ENCODE measurements at regions not wholly inside any gene's neighbourhood (a gene's known extent, or its start where the extent isn't known, plus 50 kb on each side); places are given as distances from the start of the nearest gene placed in this dataset.

GRCh38 chr6:40251637-40252300 is 317.5 kb upstream of the MOCS1 start:
- FAIRE-seq (no peak), DNase-seq (ENCODE audit: low read depth) (no peak)
- Histone ChIP-seq H3K9me3 (ENCODE audit: insufficient read depth, low read depth, low read length) (no peaks in the 10 kb centered on the region), H3K4me3 (ENCODE audit: insufficient read depth, low read depth, low read length) (no peak overlapping the region), H3K36me3 (ENCODE audit: insufficient read depth, low read length) (no peaks in the 10 kb centered on the region), H3K4me2 (ENCODE audit: low read length) (no peak overlapping the region), H3K27ac (ENCODE audit: low read depth, low read length) (no peak overlapping the region), H2AFZ (ENCODE audit: low read depth, low read length) (no peak overlapping the region), H3K79me2 (ENCODE audit: insufficient read depth, low read length) (no peaks in the 10 kb centered on the region), H3K4me1 (ENCODE audit: insufficient read depth, low read length) (no peaks in the 10 kb centered on the region), H3K27me3 (ENCODE audit: insufficient read depth, low read length) (no peaks in the 10 kb centered on the region), H3K9ac (ENCODE audit: low read length) (no peak overlapping the region), H4K20me1 (ENCODE audit: insufficient read depth, low read length) (no peaks in the 10 kb centered on the region)
- TF ChIP-seq EZH2 (IDR thresholded peaks at IDR 0.05; ENCODE audit: insufficient read depth, low read length): no peak
- TF ChIP-seq, protein P1, sequence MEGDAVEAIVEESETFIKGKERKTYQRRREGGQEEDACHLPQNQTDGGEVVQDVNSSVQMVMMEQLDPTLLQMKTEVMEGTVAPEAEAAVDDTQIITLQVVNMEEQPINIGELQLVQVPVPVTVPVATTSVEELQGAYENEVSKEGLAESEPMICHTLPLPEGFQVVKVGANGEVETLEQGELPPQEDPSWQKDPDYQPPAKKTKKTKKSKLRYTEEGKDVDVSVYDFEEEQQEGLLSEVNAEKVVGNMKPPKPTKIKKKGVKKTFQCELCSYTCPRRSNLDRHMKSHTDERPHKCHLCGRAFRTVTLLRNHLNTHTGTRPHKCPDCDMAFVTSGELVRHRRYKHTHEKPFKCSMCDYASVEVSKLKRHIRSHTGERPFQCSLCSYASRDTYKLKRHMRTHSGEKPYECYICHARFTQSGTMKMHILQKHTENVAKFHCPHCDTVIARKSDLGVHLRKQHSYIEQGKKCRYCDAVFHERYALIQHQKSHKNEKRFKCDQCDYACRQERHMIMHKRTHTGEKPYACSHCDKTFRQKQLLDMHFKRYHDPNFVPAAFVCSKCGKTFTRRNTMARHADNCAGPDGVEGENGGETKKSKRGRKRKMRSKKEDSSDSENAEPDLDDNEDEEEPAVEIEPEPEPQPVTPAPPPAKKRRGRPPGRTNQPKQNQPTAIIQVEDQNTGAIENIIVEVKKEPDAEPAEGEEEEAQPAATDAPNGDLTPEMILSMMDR (IDR thresholded peaks at IDR 0.05; ENCODE audit: insufficient read depth, low read depth, low read length): no peak
- Mint-ChIP-seq H3K4me3 (ENCODE audit: unreplicated experiment) (no peak overlapping the region), H3K9me3 (ENCODE audit: unreplicated experiment) (peaks cover 3% of the 10 kb centered on the region), H3K4me1 (ENCODE audit: low read depth, unreplicated experiment) (no peaks in the 10 kb centered on the region), H3K27ac (ENCODE audit: unreplicated experiment) (no peak overlapping the region), H3K27me3 (ENCODE audit: low read depth, unreplicated experiment) (peaks cover 49% of the 10 kb centered on the region), H3K36me3 (ENCODE audit: low read depth, unreplicated experiment) (no peaks in the 10 kb centered on the region)

GRCh38 chr6:40249935-40250334 is 315.7 kb upstream of the MOCS1 start:
- Histone ChIP-seq H3K36me3 (ENCODE audit: insufficient read depth, low read length) (no peaks in the 10 kb centered on the region), H3K9me3 (ENCODE audit: insufficient read depth, low read depth, low read length) (no peaks in the 10 kb centered on the region), H3K79me2 (ENCODE audit: insufficient read depth, low read length) (no peaks in the 10 kb centered on the region), H3K27ac (ENCODE audit: low read depth, low read length) (no peak overlapping the region), H3K4me3 (ENCODE audit: insufficient read depth, low read depth, low read length) (no peak overlapping the region), H3K4me2 (ENCODE audit: low read length) (no peak overlapping the region), H3K27me3 (ENCODE audit: insufficient read depth, low read length) (no peaks in the 10 kb centered on the region), H2AFZ (ENCODE audit: low read depth, low read length) (no peak overlapping the region), H3K9ac (ENCODE audit: low read length) (no peak overlapping the region), H4K20me1 (ENCODE audit: insufficient read depth, low read length) (no peaks in the 10 kb centered on the region), H3K4me1 (ENCODE audit: insufficient read depth, low read length) (no peaks in the 10 kb centered on the region)
- no peak overlapping the region for H3K4me3 Mint-ChIP-seq (ENCODE audit: unreplicated experiment)
- H3K9me3 Mint-ChIP-seq (ENCODE audit: unreplicated experiment): peaks cover 3% of the 10 kb centered on the region
- H3K4me1 Mint-ChIP-seq (ENCODE audit: low read depth, unreplicated experiment): peaks cover under 1% of the 10 kb centered on the region
- no peak for DNase-seq (ENCODE audit: low read depth)
- TF ChIP-seq EZH2 (IDR thresholded peaks at IDR 0.05; ENCODE audit: insufficient read depth, low read length): no peak
- TF ChIP-seq, protein P1 (IDR thresholded peaks at IDR 0.05; ENCODE audit: insufficient read depth, low read depth, low read length): no peak
- FAIRE-seq: no peak
- peaks cover 48% of the 10 kb centered on the region for H3K27me3 Mint-ChIP-seq (ENCODE audit: low read depth, unreplicated experiment)
- H3K36me3 Mint-ChIP-seq (ENCODE audit: low read depth, unreplicated experiment): no peaks in the 10 kb centered on the region
- H3K27ac Mint-ChIP-seq (ENCODE audit: unreplicated experiment): no peak overlapping the region

DNA sequence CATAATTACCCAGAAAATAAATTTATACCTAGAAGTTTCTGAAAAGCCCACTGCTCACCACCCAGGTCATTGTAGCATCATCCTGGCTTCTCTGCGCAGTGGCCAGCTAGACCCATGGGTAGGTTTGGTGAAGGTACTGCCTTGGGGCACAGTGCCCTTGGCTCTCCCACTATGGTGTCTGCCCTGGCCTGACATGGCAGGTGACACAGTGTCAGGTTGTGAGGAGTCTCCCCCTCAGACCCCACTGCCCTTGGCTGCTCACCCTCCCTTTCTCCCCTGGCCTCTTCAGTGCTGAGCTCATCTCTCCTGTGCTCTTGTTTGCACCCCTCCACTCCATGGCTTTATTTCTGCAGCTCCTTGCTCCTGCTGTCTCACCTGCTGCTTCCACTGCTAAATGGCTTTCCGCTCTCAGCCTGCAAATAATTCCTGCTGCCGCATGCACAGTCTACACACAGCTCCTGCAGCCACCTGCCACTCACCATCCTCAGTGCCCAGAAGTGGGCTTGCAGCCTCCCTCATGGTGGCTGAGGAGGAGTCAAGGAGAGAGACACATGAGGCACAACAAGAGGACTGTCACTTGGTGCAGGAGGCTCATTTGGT is 313.4 kb upstream of the MOCS1 start:
- Histone ChIP-seq H3K9ac (ENCODE audit: low read length) (no peak overlapping the region), H3K36me3 (ENCODE audit: insufficient read depth, low read length) (no peaks in the 10 kb centered on the region), H3K27ac (ENCODE audit: low read depth, low read length) (no peak overlapping the region), H3K4me1 (ENCODE audit: insufficient read depth, low read length) (no peaks in the 10 kb centered on the region), H3K9me3 (ENCODE audit: insufficient read depth, low read depth, low read length) (peaks cover 7% of the 10 kb centered on the region), H4K20me1 (ENCODE audit: insufficient read depth, low read length) (no peaks in the 10 kb centered on the region), H3K27me3 (ENCODE audit: insufficient read depth, low read length) (no peaks in the 10 kb centered on the region), H3K79me2 (ENCODE audit: insufficient read depth, low read length) (no peaks in the 10 kb centered on the region), H3K4me3 (ENCODE audit: insufficient read depth, low read depth, low read length) (no peak overlapping the region), H2AFZ (ENCODE audit: low read depth, low read length) (no peak overlapping the region), H3K4me2 (ENCODE audit: low read length) (no peak overlapping the region)
- H3K9me3 Mint-ChIP-seq (ENCODE audit: unreplicated experiment): peaks cover 3% of the 10 kb centered on the region
- TF ChIP-seq, protein P1 (IDR thresholded peaks at IDR 0.05; ENCODE audit: insufficient read depth, low read depth, low read length): no peak
- TF ChIP-seq EZH2 (IDR thresholded peaks at IDR 0.05; ENCODE audit: insufficient read depth, low read length): no peak
- H3K27me3 Mint-ChIP-seq (ENCODE audit: low read depth, unreplicated experiment): peaks cover 39% of the 10 kb centered on the region
- DNase-seq (ENCODE audit: low read depth): no peak
- H3K27ac Mint-ChIP-seq (ENCODE audit: unreplicated experiment): no peak overlapping the region
- H3K4me3 Mint-ChIP-seq (ENCODE audit: unreplicated experiment): no peak overlapping the region
- FAIRE-seq: no peak
- peaks cover 6% of the 10 kb centered on the region for H3K4me1 Mint-ChIP-seq (ENCODE audit: low read depth, unreplicated experiment)
- no peaks in the 10 kb centered on the region for H3K36me3 Mint-ChIP-seq (ENCODE audit: low read depth, unreplicated experiment)

All from astrocyte (in vitro differentiated cells and primary cell).